ENCODE measurements at regions not wholly inside any gene's neighbourhood (a gene's known extent, or its start where the extent isn't known, plus 50 kb on each side); places are given as distances from the start of the nearest gene placed in this dataset.
A peak's percentile ranks its signal among the peaks of the same experiment; 100 is the strongest.

- no peak for FAIRE-seq
These were observed 77.1 kb upstream of the FIBIN start for GRCh38 chr11:26916805-26917204.

GRCh38 chr11:26928582-26928981 is 65.3 kb upstream of the FIBIN start:
- POLR2A ChIA-PET = no interaction called here
- in situ Hi-C loops (cut with HindIII; ENCODE audit: extremely low pct_ligation_motif_present, low pct_unique_long_range_greater_than_20kb) (no loop called here), intact Hi-C loops (cut with micrococcal nuclease; ENCODE audit: unreplicated experiment) (no loop called here)
- no peak overlapping the region for H3K27ac ChIP-seq (ENCODE audit: extremely low read length, insufficient read depth, low read length)
- no peaks in the 10 kb centered on the region for H3K9me3 ChIP-seq (ENCODE audit: low read length)
- DNase-seq (ENCODE audit: low spot score) (no peak), FAIRE-seq (no peak), ATAC-seq (no peak)
- no peaks in the 10 kb centered on the region for H3K36me3 ChIP-seq (replicated peaks in 1 of 2; ENCODE audit: control insufficient read depth in 1 of 2, insufficient read depth in 2 of 2, low read length in 2 of 2)
- WGBS (ENCODE audit: low lambda C conversion rate) = 11% methylated on average over 3 of the region's 3 CpGs
- no peak overlapping the region for H3K4me2 ChIP-seq (ENCODE audit: low read depth, low read length)
- H3K4me3 ChIP-seq (replicated peaks in 1 of 3; ENCODE audit: insufficient read depth in 1 of 3, low read depth in 2 of 3, low read length in 3 of 3) = no peak overlapping the region
- H2AFZ ChIP-seq (ENCODE audit: low read length) = no peak overlapping the region
- TF ChIP-seq, protein P1, sequence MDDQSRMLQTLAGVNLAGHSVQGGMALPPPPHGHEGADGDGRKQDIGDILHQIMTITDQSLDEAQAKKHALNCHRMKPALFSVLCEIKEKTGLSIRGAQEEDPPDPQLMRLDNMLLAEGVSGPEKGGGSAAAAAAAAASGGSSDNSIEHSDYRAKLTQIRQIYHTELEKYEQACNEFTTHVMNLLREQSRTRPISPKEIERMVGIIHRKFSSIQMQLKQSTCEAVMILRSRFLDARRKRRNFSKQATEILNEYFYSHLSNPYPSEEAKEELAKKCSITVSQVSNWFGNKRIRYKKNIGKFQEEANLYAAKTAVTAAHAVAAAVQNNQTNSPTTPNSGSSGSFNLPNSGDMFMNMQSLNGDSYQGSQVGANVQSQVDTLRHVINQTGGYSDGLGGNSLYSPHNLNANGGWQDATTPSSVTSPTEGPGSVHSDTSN (CRISPR knock-in tag; IDR thresholded peaks at IDR 0.05; ENCODE audit: borderline replicate concordance) = no peak
- TF ChIP-seq KMT2B (CRISPR knock-in tag; IDR thresholded peaks at IDR 0.05) = no peak
- TF ChIP-seq ZNF772 (CRISPR knock-in tag; IDR thresholded peaks at IDR 0.05) = no peak
- no peak for TF ChIP-seq KDM1A (CRISPR knock-in tag; IDR thresholded peaks at IDR 0.05)
- TF ChIP-seq, protein P2, sequence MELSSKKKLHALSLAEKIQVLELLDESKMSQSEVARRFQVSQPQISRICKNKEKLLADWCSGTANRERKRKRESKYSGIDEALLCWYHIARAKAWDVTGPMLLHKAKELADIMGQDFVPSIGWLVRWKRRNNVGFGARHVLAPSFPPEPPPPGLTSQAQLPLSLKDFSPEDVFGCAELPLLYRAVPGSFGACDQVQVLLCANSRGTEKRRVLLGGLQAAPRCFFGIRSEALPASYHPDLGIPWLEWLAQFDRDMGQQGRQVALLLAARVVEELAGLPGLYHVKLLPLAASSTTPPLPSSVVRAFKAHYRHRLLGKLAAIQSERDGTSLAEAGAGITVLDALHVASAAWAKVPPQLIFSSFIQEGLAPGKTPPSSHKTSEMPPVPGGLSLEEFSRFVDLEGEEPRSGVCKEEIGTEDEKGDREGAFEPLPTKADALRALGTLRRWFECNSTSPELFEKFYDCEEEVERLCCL (CRISPR knock-in tag; IDR thresholded peaks at IDR 0.05; ENCODE audit: borderline replicate concordance) = no peak
- TF ChIP-seq CREB3 (CRISPR knock-in tag; IDR thresholded peaks at IDR 0.05) = no peak
- TF ChIP-seq ZNF3 (CRISPR knock-in tag; IDR thresholded peaks at IDR 0.05) = no peak
- TF ChIP-seq, protein P3, sequence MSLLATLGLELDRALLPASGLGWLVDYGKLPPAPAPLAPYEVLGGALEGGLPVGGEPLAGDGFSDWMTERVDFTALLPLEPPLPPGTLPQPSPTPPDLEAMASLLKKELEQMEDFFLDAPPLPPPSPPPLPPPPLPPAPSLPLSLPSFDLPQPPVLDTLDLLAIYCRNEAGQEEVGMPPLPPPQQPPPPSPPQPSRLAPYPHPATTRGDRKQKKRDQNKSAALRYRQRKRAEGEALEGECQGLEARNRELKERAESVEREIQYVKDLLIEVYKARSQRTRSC (CRISPR knock-in tag; IDR thresholded peaks at IDR 0.05; ENCODE audit: low read depth) = no peak
- TF ChIP-seq ZBTB7A (CRISPR knock-in tag; IDR thresholded peaks at IDR 0.05) = no peak
- TF ChIP-seq HNRNPLL (IDR thresholded peaks at IDR 0.05; ENCODE audit: low read depth, low read length, poor library complexity, severe bottlenecking) = no peak
- no peak for TF ChIP-seq KLF16 (CRISPR knock-in tag; IDR thresholded peaks at IDR 0.05)
- TF ChIP-seq KLF9 (CRISPR knock-in tag; IDR thresholded peaks at IDR 0.05; ENCODE audit: low read depth) = no peak
- BruUV-seq (replicated peaks) = no TSS peak
- no peaks in the 10 kb centered on the region for H3K79me2 ChIP-seq (ENCODE audit: insufficient read depth, low read length)
- no peaks in the 10 kb centered on the region for H3K4me1 ChIP-seq (ENCODE audit: insufficient read depth, low read length)
- CTCF ChIA-PET (ENCODE audit: low intra/inter-chr PET ratio, low total read pairs) = no interaction called here
- H3K27me3 ChIP-seq (ENCODE audit: control insufficient read depth in 1 of 2, insufficient read depth in 2 of 2, low read length in 2 of 2) = no peaks in the 10 kb centered on the region
- H4K20me1 ChIP-seq (ENCODE audit: insufficient read depth, low read length) = no peaks in the 10 kb centered on the region
- no peak overlapping the region for H3K9ac ChIP-seq (ENCODE audit: insufficient read depth, low read depth, low read length)

More at GRCh38 chr11:26916805-26917204, 77.1 kb upstream of the FIBIN start:
- H3K4me1 ChIP-seq (ENCODE audit: insufficient read depth, low read length) = no peaks in the 10 kb centered on the region
- 25% methylated on average over 6 of the region's 6 CpGs for WGBS (ENCODE audit: low lambda C conversion rate)
- H2AFZ ChIP-seq (ENCODE audit: low read length) = no peak overlapping the region
- H3K4me2 ChIP-seq (ENCODE audit: low read depth, low read length) = no peak overlapping the region
- H3K27ac ChIP-seq (ENCODE audit: extremely low read length, insufficient read depth, low read length) = no peak overlapping the region
- BruUV-seq (replicated peaks) = no TSS peak
- H3K9me3 ChIP-seq (ENCODE audit: low read length) = no peaks in the 10 kb centered on the region
- H3K9ac ChIP-seq (ENCODE audit: insufficient read depth, low read depth, low read length) = no peak overlapping the region
- H3K36me3 ChIP-seq (replicated peaks in 1 of 2; ENCODE audit: control insufficient read depth in 1 of 2, insufficient read depth in 2 of 2, low read length in 2 of 2) = no peaks in the 10 kb centered on the region
- no peak for TF ChIP-seq NPAS2 (CRISPR knock-in tag; IDR thresholded peaks at IDR 0.05; ENCODE audit: borderline replicate concordance)
- TF ChIP-seq ATF7-NPFF (CRISPR knock-in tag; IDR thresholded peaks at IDR 0.05; ENCODE audit: low read depth) = no peak
- no peak for TF ChIP-seq ZNF781 (CRISPR knock-in tag; IDR thresholded peaks at IDR 0.05; ENCODE audit: borderline replicate concordance, not compliant biosample characterization)
- peak; percentile 80 to 85 for TF ChIP-seq MAFK (conservative IDR thresholded peaks at IDR 0.05 in 1 of 2, IDR thresholded peaks at IDR 0.05 in 1 of 2; ENCODE audit: low read length in 2 of 2)
- TF ChIP-seq MAFF (IDR thresholded peaks at IDR 0.05; ENCODE audit: low read depth, low read length) = peak; percentile 75
- ChIA-PET POLR2A (no interaction called here), CTCF (ENCODE audit: low intra/inter-chr PET ratio, low total read pairs) (no interaction called here)
- no peaks in the 10 kb centered on the region for H4K20me1 ChIP-seq (ENCODE audit: insufficient read depth, low read length)
- in situ Hi-C loops (cut with HindIII; ENCODE audit: extremely low pct_ligation_motif_present, low pct_unique_long_range_greater_than_20kb) = no loop called here
- H3K4me3 ChIP-seq (replicated peaks in 1 of 3; ENCODE audit: insufficient read depth in 1 of 3, low read depth in 2 of 3, low read length in 3 of 3) = no peak overlapping the region
- H3K79me2 ChIP-seq (ENCODE audit: insufficient read depth, low read length) = no peaks in the 10 kb centered on the region
- intact Hi-C loops (cut with micrococcal nuclease; ENCODE audit: unreplicated experiment) = no loop called here
- ATAC-seq (no peak), DNase-seq (ENCODE audit: low spot score) (no peak)
- H3K27me3 ChIP-seq (ENCODE audit: control insufficient read depth in 1 of 2, insufficient read depth in 2 of 2, low read length in 2 of 2) = no peaks in the 10 kb centered on the region; a peak in 1 of 5 replicates

Measured in HepG2 (cell line).